GM18907 (cell line): ENCODE measurements at regions not wholly inside any gene's neighbourhood (a gene's known extent, or its start where the extent isn't known, plus 50 kb on each side); places are given as distances from the start of the nearest gene placed in this dataset.
"Not testable (repeated sequence)": the region's sequence is repeated elsewhere in the genome, so short reads cannot be mapped to it uniquely, and the experiment has no call there.

Experiments
- ATAC-seq: cut with Tn5 transposase; IDR thresholded peaks from one replicate; pipeline ENCODE4 v1.9.1; 2021; ENCODE audit warnings: mild to moderate bottlenecking, moderate library complexity; ENCODE audit not compliant: unreplicated experiment

- not testable (repeated sequence) for ATAC-seq
These were observed 816.9 kb upstream of the VRK2 start for GRCh38 chr2:57229706-57230105.

GRCh38 chr2:57232341-57232740 lies 814.3 kb upstream of the VRK2 start:
- not testable (repeated sequence) for ATAC-seq

- not testable (repeated sequence) for ATAC-seq
These were observed 795.1 kb upstream of the VRK2 start for GRCh38 chr2:57251495-57251894.

- not testable (repeated sequence) for ATAC-seq
These were observed 770.2 kb upstream of the VRK2 start for GRCh38 chr2:57276408-57276807.

GRCh38 chr2:57278451-57278850 lies 768.2 kb upstream of the VRK2 start:
- ATAC-seq, result no peak

- no peak for ATAC-seq
These were observed 755.4 kb upstream of the VRK2 start for GRCh38 chr2:57291209-57291608.

- ATAC-seq, result no peak
These were observed 749.6 kb upstream of the VRK2 start for GRCh38 chr2:57296795-57297517.

GRCh38 chr2:57313678-57314077 lies 732.9 kb upstream of the VRK2 start:
- no peak for ATAC-seq

- no peak for ATAC-seq
These were observed 731.9 kb upstream of the VRK2 start for GRCh38 chr2:57314682-57315081.

GRCh38 chr2:57330447-57330846 lies 716.2 kb upstream of the VRK2 start:
- no peak for ATAC-seq

GRCh38 chr2:57333221-57333620 lies 713.4 kb upstream of the VRK2 start:
- no peak for ATAC-seq

- no peak for ATAC-seq
These were observed 703.1 kb upstream of the VRK2 start for GRCh38 chr2:57343391-57344006.

GRCh38 chr2:57368190-57368589 lies 678.4 kb upstream of the VRK2 start:
- ATAC-seq, result no peak

- no peak for ATAC-seq
These were observed 675.6 kb upstream of the VRK2 start for GRCh38 chr2:57370882-57371585.

- ATAC-seq, result no peak
These were observed 674.2 kb upstream of the VRK2 start for GRCh38 chr2:57372237-57372984.

- ATAC-seq, result no peak
These were observed 673.1 kb upstream of the VRK2 start for GRCh38 chr2:57373530-57373929.

- ATAC-seq, result no peak
These were observed 669.6 kb upstream of the VRK2 start for GRCh38 chr2:57376985-57377384.

GRCh38 chr2:57386305-57386704 lies 660.3 kb upstream of the VRK2 start:
- ATAC-seq, result no peak

- no peak for ATAC-seq
These were observed 650.1 kb upstream of the VRK2 start for GRCh38 chr2:57396355-57397098.

GRCh38 chr2:57397550-57398360 lies 648.9 kb upstream of the VRK2 start:
- no peak for ATAC-seq
